IMR-90 (cell line): ENCODE measurements at regions not wholly inside any gene's neighbourhood (a gene's known extent, or its start where the extent isn't known, plus 50 kb on each side); places are given as distances from the start of the nearest gene placed in this dataset.

ENCODE experiments used
- ATAC-seq: fragments of 200-7000 bp; cut with Tn5 transposase; 2 replicates; pipeline ENCODE4 v1.9.1; 2020; ENCODE audit warnings: low read depth, mild to moderate bottlenecking, moderate library complexity
- BruUV-seq: library from RNA; stranded (reverse); fragments of 400-500 nt; replicated peaks from 2 replicates; lab custom pipeline; 2021; lab: Mats Ljungman, UMichigan
- CTCF ChIA-PET: fragments of 300-600 bp; formaldehyde crosslinking; extraction: SDS; loops from one replicate; lab custom pipeline; 2021; ENCODE audit warnings: antibody characterized with exemption; lab: Yijun Ruan, JAX
- POLR2A ChIA-PET: fragments of 300-600 bp; sonication (Branson Sonifier 250); formaldehyde crosslinking; loops from one replicate; lab custom pipeline; 2022; ENCODE audit warnings: antibody characterized with exemption; ENCODE audit not compliant: unreplicated experiment; lab: Charles Lee
- DNase-seq: peaks from one replicate; pipeline ENCODE4 v3.0.0; 2013
- H2AFZ ChIP-seq: replicated peaks from 2 replicates; pipeline ENCODE3; 2013; ENCODE audit warnings: low read length, mild to moderate bottlenecking; ENCODE audit not compliant: poor library complexity
- H2AK5ac ChIP-seq: 2 replicates; pipeline ENCODE4 v1.6.1; 2013; ENCODE audit warnings: low read depth, low read length, inconsistent platforms
- H2AK9ac ChIP-seq: replicated peaks from 2 replicates; pipeline ENCODE3; 2013; ENCODE audit warnings: mild to moderate bottlenecking, low read depth, low read length, moderate library complexity; ENCODE audit not compliant: poor library complexity
- H2BK120ac ChIP-seq: 2 replicates; pipeline ENCODE4 v1.6.1; 2013; ENCODE audit warnings: low read depth, low read length, inconsistent platforms
- H2BK15ac ChIP-seq: 3 replicates; pipeline ENCODE4 v1.6.1; 2013; ENCODE audit warnings: low read depth, low read length, inconsistent platforms
- H2BK20ac ChIP-seq: 2 replicates; pipeline ENCODE4 v1.6.1; 2013; ENCODE audit warnings: low read depth, mild to moderate bottlenecking, inconsistent platforms, low read length, moderate library complexity
- H2BK5ac ChIP-seq: 2 replicates; pipeline ENCODE4 v1.6.1; 2013; ENCODE audit warnings: mild to moderate bottlenecking, low read depth, low read length, inconsistent platforms; ENCODE audit not compliant: poor library complexity, severe bottlenecking
- H3K14ac ChIP-seq: replicated peaks from 2 replicates; pipeline ENCODE4 v1.6.1; 2013; ENCODE audit warnings: low read depth, low read length, inconsistent platforms
- H3K18ac ChIP-seq: 2 replicates; pipeline ENCODE4 v1.6.1; 2013; ENCODE audit warnings: low read depth, low read length, control low read depth
- H3K23ac ChIP-seq: 2 replicates; pipeline ENCODE4 v1.6.1; 2013; ENCODE audit warnings: low read depth, low read length, inconsistent platforms
- H3K27ac ChIP-seq: 2 replicates; pipeline ENCODE4 v1.5.1; 2013; ENCODE audit warnings: mild to moderate bottlenecking, control low read depth, low read length; ENCODE audit not compliant: insufficient read depth
- H3K27me3 ChIP-seq: 2 replicates; pipeline ENCODE4 v1.6.1; 2013; ENCODE audit warnings: low read length; ENCODE audit not compliant: control insufficient read depth, insufficient read depth
- H3K36me3 ChIP-seq: 2 replicates; pipeline ENCODE4 v1.6.1; 2013; ENCODE audit warnings: low read length, mixed read lengths; ENCODE audit not compliant: control insufficient read depth, insufficient read depth
- H3K4ac ChIP-seq: 2 replicates; pipeline ENCODE4 v1.6.1; 2013; ENCODE audit warnings: low read depth, low read length, inconsistent platforms
- H3K4me1 ChIP-seq: 2 replicates; pipeline ENCODE4 v1.6.1; 2013; ENCODE audit warnings: low read length, mixed read lengths; ENCODE audit not compliant: control insufficient read depth, insufficient read depth
- H3K4me2 ChIP-seq: 2 replicates; pipeline ENCODE4 v1.6.1; 2013; ENCODE audit warnings: low read depth, mild to moderate bottlenecking, control low read depth, low read length, moderate library complexity
- H3K4me3 ChIP-seq: 2 replicates; pipeline ENCODE4 v1.5.1; 2013; ENCODE audit warnings: low read depth, mild to moderate bottlenecking, control low read depth, low read length, moderate library complexity; ENCODE audit not compliant: insufficient read depth
- H3K56ac ChIP-seq: 2 replicates; pipeline ENCODE4 v1.6.1; 2013; ENCODE audit warnings: low read length, inconsistent platforms; ENCODE audit not compliant: insufficient read depth; ENCODE audit errors: extremely low read depth
- H3K79me1 ChIP-seq, 2 experiments: 2 replicates each; pipeline ENCODE4 v1.6.1; 2013; ENCODE audit warnings: low read length in 2 of 2, inconsistent platforms in 1 of 2, low read depth in 1 of 2
- H3K9ac ChIP-seq: 2 replicates; pipeline ENCODE4 v1.6.1; 2013; ENCODE audit warnings: low read depth, low read length, control low read depth
- H3K9me1 ChIP-seq: 2 replicates; pipeline ENCODE4 v1.6.1; 2013; ENCODE audit warnings: low read length, inconsistent platforms; ENCODE audit not compliant: insufficient read depth
- H3K9me3 ChIP-seq: 2 replicates; pipeline ENCODE4 v1.6.1; 2013; ENCODE audit warnings: low read length; ENCODE audit not compliant: control insufficient read depth, insufficient read depth
- H4K20me1 ChIP-seq: 2 replicates; pipeline ENCODE4 v1.6.1; 2013; ENCODE audit warnings: low read length, inconsistent platforms; ENCODE audit not compliant: insufficient read depth
- H4K5ac ChIP-seq: 2 replicates; pipeline ENCODE4 v1.6.1; 2013; ENCODE audit warnings: mild to moderate bottlenecking, low read depth, low read length, control low read depth
- H4K8ac ChIP-seq, 2 experiments: 2 replicates each; pipeline ENCODE4 v1.6.1; 2013; ENCODE audit warnings: low read depth in 2 of 2, low read length in 2 of 2, control low read depth in 1 of 2, inconsistent platforms in 1 of 2
- H4K91ac ChIP-seq: 2 replicates; pipeline ENCODE4 v1.6.1; 2013; ENCODE audit warnings: low read depth, low read length, inconsistent platforms; ENCODE audit not compliant: insufficient read depth
- BHLHE40 ChIP-seq: fragments of 150-350 bp; IDR thresholded peaks from 2 replicates; pipeline ENCODE4 v1.6.1; 2016; ENCODE audit warnings: mild to moderate bottlenecking, low read depth, low read length
- CEBPB ChIP-seq: IDR thresholded peaks from 2 replicates; pipeline ENCODE4 v1.6.1; 2012; ENCODE audit warnings: low read depth, low read length, improper control_type of control experiment
- CHD1 ChIP-seq: IDR thresholded peaks from 2 replicates; pipeline ENCODE4 v1.6.1; 2012; ENCODE audit warnings: low read depth, low read length, improper control_type of control experiment
- CTCF ChIP-seq: conservative IDR thresholded peaks from 2 replicates; pipeline ENCODE4 v1.5.1; 2012; ENCODE audit warnings: mild to moderate bottlenecking, low read depth, low read length, improper control_type of control experiment
- ELK1 ChIP-seq: fragments of 150-350 bp; IDR thresholded peaks from 2 replicates; pipeline ENCODE4 v1.6.1; 2016; ENCODE audit warnings: low read depth, mild to moderate bottlenecking, low read length, moderate library complexity, borderline replicate concordance
- FOS ChIP-seq: fragments of 150-350 bp; IDR thresholded peaks from 2 replicates; pipeline ENCODE4 v1.6.1; 2016; ENCODE audit warnings: low read depth, low read length
- MAFK ChIP-seq: IDR thresholded peaks from 2 replicates; pipeline ENCODE4 v1.6.1; 2012; ENCODE audit warnings: low read depth, low read length, improper control_type of control experiment
- MAZ ChIP-seq: IDR thresholded peaks from 2 replicates; pipeline ENCODE4 v1.6.1; 2012; ENCODE audit warnings: low read depth, mild to moderate bottlenecking, low read length, improper control_type of control experiment, moderate library complexity, borderline replicate concordance
- MXI1 ChIP-seq: IDR thresholded peaks from 2 replicates; pipeline ENCODE4 v1.6.1; 2012; ENCODE audit warnings: low read depth, mild to moderate bottlenecking, low read length, moderate library complexity, borderline replicate concordance
- NFE2L2 ChIP-seq: fragments of 150-350 bp; IDR thresholded peaks from 2 replicates; pipeline ENCODE4 v1.6.1; 2016; ENCODE audit warnings: low read depth, mild to moderate bottlenecking, low read length
- POLR2A ChIP-seq: IDR thresholded peaks from 2 replicates; pipeline ENCODE4 v1.6.1; 2012; ENCODE audit warnings: mild to moderate bottlenecking, low read depth, low read length
- RAD21 ChIP-seq: IDR thresholded peaks from 2 replicates; pipeline ENCODE4 v1.6.1; 2012; ENCODE audit warnings: low read length, improper control_type of control experiment
- RCOR1 ChIP-seq: IDR thresholded peaks from 2 replicates; pipeline ENCODE4 v1.6.1; 2012; ENCODE audit warnings: mild to moderate bottlenecking, low read length, improper control_type of control experiment; ENCODE audit not compliant: insufficient replicate concordance
- RFX5 ChIP-seq: IDR thresholded peaks from 2 replicates; pipeline ENCODE4 v1.8.0; 2012; ENCODE audit warnings: low read depth, mild to moderate bottlenecking, low read length, moderate library complexity
- SMC3 ChIP-seq: fragments of 150-350 bp; IDR thresholded peaks from 2 replicates; pipeline ENCODE4 v1.6.1; 2016; ENCODE audit warnings: low read depth, mild to moderate bottlenecking, antibody characterized with exemption, low read length, moderate library complexity
- USF2 ChIP-seq: fragments of 150-350 bp; IDR thresholded peaks from 2 replicates; pipeline ENCODE4 v1.6.1; 2017; ENCODE audit warnings: mild to moderate bottlenecking, antibody characterized with exemption, low read length, low read depth
- WGBS, 2 experiments: methylation state at CpG; one replicate each; pipeline versions ENCODE4 v1.1.5 to v1.1.7; 2013; ENCODE audit warnings: missing lambda C conversion rate in 2 of 2; ENCODE audit not compliant: insufficient read length in 1 of 2; ENCODE audit errors: extremely low coverage in 2 of 2; 5-methylcytosine and 5-hydroxymethylcytosine counted together
- dilution Hi-C: fragments of 300-500 bp; cut with HindIII; formaldehyde crosslinking; loops from one replicate; pipeline ENCODE4 v1.14.3; 2018; ENCODE audit warnings: low sequenced_read_pairs; ENCODE audit not compliant: unreplicated experiment
- in situ Hi-C: fragments of 300-500 bp; cut with MboI; formaldehyde crosslinking; loops from 3 replicates; pipeline ENCODE4 v1.14.3; 2019; ENCODE audit warnings: low sequenced_read_pairs, inconsistent platforms, mixed read lengths
- intact Hi-C: fragments of 100-400 bp; cut with micrococcal nuclease; formaldehyde crosslinking; loops from 2 replicates; pipeline ENCODE4 v1.10.0; 2022

GRCh38 chr17:34843682-34844081 is 117.6 kb downstream of the CCT6B start:
- dilution Hi-C loops (no loop called here), in situ Hi-C loops (no loop called here)
- H3K27ac ChIP-seq: no peak overlapping the region

More at GRCh38 chr17:34843682-34844081, 117.6 kb downstream of the CCT6B start:
- Histone ChIP-seq H3K4ac (no peak overlapping the region), H4K5ac (no peak overlapping the region), H3K4me2 (no peak overlapping the region), H3K27me3 (no peaks in the 10 kb centered on the region), H2BK20ac (no peak overlapping the region), H3K56ac (no peak overlapping the region), H2AFZ (no peak overlapping the region), H3K23ac (no peak overlapping the region), H4K91ac (no peak overlapping the region), H4K20me1 (no peaks in the 10 kb centered on the region), H3K36me3 (no peaks in the 10 kb centered on the region), H3K9me3 (no peaks in the 10 kb centered on the region), H3K18ac (no peak overlapping the region), H2BK120ac (no peak overlapping the region), H3K14ac (no peak overlapping the region), H3K9ac (no peak overlapping the region), H3K4me3 (no peak overlapping the region), H3K9me1 (no peaks in the 10 kb centered on the region), H2AK9ac (no peak overlapping the region), H2BK5ac (no peak overlapping the region), H2BK15ac (no peak overlapping the region), H3K79me1 (no peaks in the 10 kb centered on the region), H3K4me1 (no peaks in the 10 kb centered on the region), H4K8ac (no peak overlapping the region), H2AK5ac (no peak overlapping the region)
- TF ChIP-seq POLR2A: no peak
- TF ChIP-seq RFX5: no peak
- no peak for TF ChIP-seq NFE2L2
- no peak for TF ChIP-seq FOS
- TF ChIP-seq CEBPB: no peak
- no peak for TF ChIP-seq MAZ
- no peak for TF ChIP-seq CHD1
- no peak for TF ChIP-seq MAFK
- TF ChIP-seq RAD21: no peak
- TF ChIP-seq MXI1: no peak
- TF ChIP-seq BHLHE40: no peak
- TF ChIP-seq ELK1: no peak
- no peak for TF ChIP-seq CTCF
- no peak for TF ChIP-seq USF2
- no peak for TF ChIP-seq RCOR1
- no peak for TF ChIP-seq SMC3
- ChIA-PET CTCF (no interaction called here), POLR2A (no interaction called here)
- no peak for ATAC-seq
- 27% methylated on average over 2 of the region's 3 CpGs; no CpG with 5 or more reads in 1 of the 2 experiments for WGBS, 2 experiments
- intact Hi-C loops: no loop called here
- no peak for DNase-seq
- BruUV-seq: no TSS peak
